ENCODE measurements at regions not wholly inside any gene's neighbourhood (a gene's known extent, or its start where the extent isn't known, plus 50 kb on each side); places are given as distances from the start of the nearest gene placed in this dataset.
"Not testable (repeated sequence)": the region's sequence is repeated elsewhere in the genome, so short reads cannot be mapped to it uniquely, and the experiment has no call there.

DNA sequence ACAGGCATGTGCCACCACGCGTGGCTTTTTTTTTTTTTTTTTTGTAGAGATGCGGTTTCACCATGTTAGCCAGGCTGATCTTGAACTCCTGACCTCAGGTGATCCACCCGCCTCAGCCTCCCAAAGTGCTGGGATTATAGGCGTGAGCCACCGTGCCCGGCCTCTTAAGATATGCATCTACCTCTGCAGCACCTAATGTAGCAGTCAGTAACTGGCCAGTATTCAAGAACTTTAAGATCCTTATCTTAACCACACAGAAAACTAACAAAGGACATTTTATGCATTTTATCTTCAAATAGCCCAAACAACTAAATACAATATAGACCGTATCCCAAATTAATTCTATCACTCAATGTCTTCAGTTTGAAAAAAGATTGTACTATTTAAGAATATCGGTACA is 618.7 kb downstream of the TLE1 start:
- Histone ChIP-seq H3K36me3 (replicated peaks; ENCODE audit: insufficient read depth, low read depth) (no peaks in the 10 kb centered on the region), H3K27me3 (no peaks in the 10 kb centered on the region), H4K20me1 (ENCODE audit: insufficient read depth, poor library complexity, severe bottlenecking) (no peaks in the 10 kb centered on the region), H3K4me1 (ENCODE audit: insufficient read depth) (no peaks in the 10 kb centered on the region), H2AFZ (no peak overlapping the region), H3K4me2 (no peak overlapping the region), H3K27ac (no peak overlapping the region), H3K9me3 (ENCODE audit: low read depth) (no peaks in the 10 kb centered on the region), H3K9me2 (replicated peaks; ENCODE audit: insufficient read depth) (no peaks in the 10 kb centered on the region), H3K79me2 (no peaks in the 10 kb centered on the region), H3K4me3 (no peak overlapping the region)
- 69% methylated on average over 9 of the region's 9 CpGs for WGBS (ENCODE audit: low lambda C conversion rate, missing lambda C conversion rate)
- TF ChIP-seq, protein P1, sequence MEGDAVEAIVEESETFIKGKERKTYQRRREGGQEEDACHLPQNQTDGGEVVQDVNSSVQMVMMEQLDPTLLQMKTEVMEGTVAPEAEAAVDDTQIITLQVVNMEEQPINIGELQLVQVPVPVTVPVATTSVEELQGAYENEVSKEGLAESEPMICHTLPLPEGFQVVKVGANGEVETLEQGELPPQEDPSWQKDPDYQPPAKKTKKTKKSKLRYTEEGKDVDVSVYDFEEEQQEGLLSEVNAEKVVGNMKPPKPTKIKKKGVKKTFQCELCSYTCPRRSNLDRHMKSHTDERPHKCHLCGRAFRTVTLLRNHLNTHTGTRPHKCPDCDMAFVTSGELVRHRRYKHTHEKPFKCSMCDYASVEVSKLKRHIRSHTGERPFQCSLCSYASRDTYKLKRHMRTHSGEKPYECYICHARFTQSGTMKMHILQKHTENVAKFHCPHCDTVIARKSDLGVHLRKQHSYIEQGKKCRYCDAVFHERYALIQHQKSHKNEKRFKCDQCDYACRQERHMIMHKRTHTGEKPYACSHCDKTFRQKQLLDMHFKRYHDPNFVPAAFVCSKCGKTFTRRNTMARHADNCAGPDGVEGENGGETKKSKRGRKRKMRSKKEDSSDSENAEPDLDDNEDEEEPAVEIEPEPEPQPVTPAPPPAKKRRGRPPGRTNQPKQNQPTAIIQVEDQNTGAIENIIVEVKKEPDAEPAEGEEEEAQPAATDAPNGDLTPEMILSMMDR (IDR thresholded peaks at IDR 0.05; ENCODE audit: poor library complexity): no peak
- no peak for TF ChIP-seq EZH2phosphoT487 (IDR thresholded peaks at IDR 0.05; ENCODE audit: low read depth, severe bottlenecking, unreplicated experiment)
- DNase-seq (ENCODE audit: low spot score): no peak

DNA sequence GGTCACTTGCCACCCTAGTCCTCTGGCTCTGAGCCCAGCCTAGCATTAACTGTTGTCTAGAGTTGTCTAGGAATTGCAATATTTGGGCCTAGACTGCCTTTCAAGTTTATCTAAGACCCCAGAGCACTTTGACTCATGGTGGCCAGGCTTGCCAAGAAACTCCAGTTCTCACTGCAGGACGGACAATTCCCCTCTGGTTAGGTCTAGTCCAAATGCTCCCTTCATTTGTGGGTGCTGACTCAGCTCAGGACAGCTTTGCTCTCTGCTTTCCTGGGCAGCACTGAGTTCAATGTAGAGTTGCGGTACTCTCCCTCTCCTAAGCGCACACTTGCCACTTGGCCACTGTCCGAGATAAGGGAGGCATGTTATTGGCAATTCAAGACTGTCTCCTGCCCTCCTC is 619.4 kb downstream of the TLE1 start:
- 88% methylated on average over 4 of the region's 4 CpGs for WGBS (ENCODE audit: low lambda C conversion rate, missing lambda C conversion rate)
- Histone ChIP-seq H3K79me2 (no peaks in the 10 kb centered on the region), H3K27me3 (no peaks in the 10 kb centered on the region), H3K9me2 (replicated peaks; ENCODE audit: insufficient read depth) (no peaks in the 10 kb centered on the region), H3K4me2 (no peak overlapping the region), H3K4me3 (no peak overlapping the region), H3K4me1 (ENCODE audit: insufficient read depth) (no peaks in the 10 kb centered on the region), H4K20me1 (ENCODE audit: insufficient read depth, poor library complexity, severe bottlenecking) (no peaks in the 10 kb centered on the region), H2AFZ (no peak overlapping the region), H3K27ac (no peak overlapping the region), H3K9me3 (ENCODE audit: low read depth) (no peaks in the 10 kb centered on the region), H3K36me3 (replicated peaks; ENCODE audit: insufficient read depth, low read depth) (no peaks in the 10 kb centered on the region)
- no peak for DNase-seq (ENCODE audit: low spot score)
- TF ChIP-seq, protein P1 (IDR thresholded peaks at IDR 0.05; ENCODE audit: poor library complexity): no peak
- TF ChIP-seq EZH2 (IDR thresholded peaks at IDR 0.05; ENCODE audit: borderline replicate concordance): no peak
- TF ChIP-seq EZH2phosphoT487 (IDR thresholded peaks at IDR 0.05; ENCODE audit: low read depth, severe bottlenecking, unreplicated experiment): no peak

DNA sequence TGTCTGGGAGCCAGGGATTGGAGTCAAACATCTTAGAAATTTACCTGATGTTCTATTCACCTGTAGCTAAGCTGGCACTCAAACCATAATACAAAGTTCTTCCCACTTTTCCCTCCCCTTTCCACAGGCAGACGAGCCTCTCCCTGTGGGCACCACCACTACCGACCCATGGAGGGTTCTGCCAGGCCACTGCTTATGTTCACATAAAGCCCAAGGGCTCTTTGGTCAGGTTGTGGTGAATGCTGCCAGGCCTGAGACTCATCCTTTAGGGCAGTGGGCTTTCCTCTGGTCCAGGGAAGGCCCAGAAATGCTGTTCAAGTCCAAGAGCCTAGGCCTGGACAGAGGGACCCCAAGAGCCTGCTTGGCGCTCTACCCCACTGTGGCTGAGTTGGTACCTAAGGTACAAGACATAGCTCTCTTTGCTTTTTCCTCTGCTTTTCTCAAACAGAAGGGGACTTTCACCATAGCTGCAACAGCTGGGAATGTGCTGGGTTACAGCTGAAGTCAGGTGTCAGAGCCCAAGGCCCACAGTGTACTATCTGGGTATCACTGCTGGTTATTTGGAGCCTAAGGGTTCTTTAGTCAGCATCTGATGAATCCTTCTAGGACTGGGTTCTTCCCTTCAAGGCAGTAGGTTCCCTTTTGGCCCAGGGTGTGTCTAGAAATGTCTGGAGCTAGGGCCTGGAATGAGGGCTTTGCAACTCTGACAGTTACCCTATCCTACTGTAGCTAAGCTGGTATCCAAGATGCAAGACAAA is 620.1 kb downstream of the TLE1 start:
- TF ChIP-seq EZH2 (IDR thresholded peaks at IDR 0.05; ENCODE audit: borderline replicate concordance) (no peak), EZH2phosphoT487 (IDR thresholded peaks at IDR 0.05; ENCODE audit: low read depth, severe bottlenecking, unreplicated experiment) (no peak)
- TF ChIP-seq, protein P1 (IDR thresholded peaks at IDR 0.05; ENCODE audit: poor library complexity): no peak
- H3K4me2 ChIP-seq: no peak overlapping the region
- 92% methylated on average over 3 of the region's 3 CpGs for WGBS (ENCODE audit: low lambda C conversion rate, missing lambda C conversion rate)
- DNase-seq (ENCODE audit: low spot score): no peak
- no peak overlapping the region for H3K27ac ChIP-seq
- no peaks in the 10 kb centered on the region for H3K9me3 ChIP-seq (ENCODE audit: low read depth)
- H3K27me3 ChIP-seq: no peaks in the 10 kb centered on the region
- no peaks in the 10 kb centered on the region for H3K9me2 ChIP-seq (replicated peaks; ENCODE audit: insufficient read depth)
- no peak overlapping the region for H3K4me3 ChIP-seq
- no peak overlapping the region for H2AFZ ChIP-seq
- H3K4me1 ChIP-seq (ENCODE audit: insufficient read depth): no peaks in the 10 kb centered on the region
- H3K79me2 ChIP-seq: no peaks in the 10 kb centered on the region
- no peaks in the 10 kb centered on the region for H3K36me3 ChIP-seq (replicated peaks; ENCODE audit: insufficient read depth, low read depth)
- H4K20me1 ChIP-seq (ENCODE audit: insufficient read depth, poor library complexity, severe bottlenecking): no peaks in the 10 kb centered on the region

DNA sequence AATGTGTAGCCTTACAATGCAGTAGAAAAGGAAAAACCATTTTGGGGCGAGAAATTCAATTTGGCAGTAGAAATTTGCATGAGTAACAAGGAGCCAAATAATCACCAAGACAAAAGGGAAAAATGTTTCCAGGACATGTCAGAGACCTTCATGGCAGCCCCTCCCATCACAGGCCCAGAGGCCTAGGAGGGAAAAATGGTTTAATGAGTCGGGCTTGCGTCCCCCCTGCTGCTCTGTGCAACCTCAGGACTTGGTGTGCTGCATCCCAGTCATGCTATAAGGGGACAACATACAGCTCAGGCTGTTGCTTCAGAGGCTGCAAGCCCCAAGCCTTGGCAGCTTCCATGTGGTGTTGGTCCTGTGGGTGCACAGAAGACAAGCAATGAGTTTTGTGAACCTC is 626.4 kb downstream of the TLE1 start:
- H3K79me2 ChIP-seq; H3K36me3 ChIP-seq (replicated peaks; ENCODE audit: insufficient read depth, low read depth); H3K4me1 ChIP-seq (ENCODE audit: insufficient read depth); H3K27me3 ChIP-seq; DNase-seq (ENCODE audit: low spot score); H3K4me2 ChIP-seq; H4K20me1 ChIP-seq (ENCODE audit: insufficient read depth, poor library complexity, severe bottlenecking); H3K4me3 ChIP-seq; H3K27ac ChIP-seq; H2AFZ ChIP-seq; H3K9me2 ChIP-seq (replicated peaks; ENCODE audit: insufficient read depth); H3K9me3 ChIP-seq (ENCODE audit: low read depth): not testable (repeated sequence)
- 62% methylated on average over 3 of the region's 3 CpGs for WGBS (ENCODE audit: low lambda C conversion rate, missing lambda C conversion rate)

All from hepatocyte (in vitro differentiated cells).